CD4-positive, alpha-beta memory T cell (primary cell): ENCODE measurements at regions not wholly inside any gene's neighbourhood (a gene's known extent, or its start where the extent isn't known, plus 50 kb on each side); places are given as distances from the start of the nearest gene placed in this dataset.

Experiments used
- CTCF ChIA-PET: fragments of 350-600 bp; sonication (Branson Sonifier 250); formaldehyde crosslinking; loops from one replicate; lab custom pipeline; 2021; ENCODE audit warnings: inconsistent platforms; ENCODE audit not compliant: partially characterized antibody; lab: Charles Lee
- POLR2A ChIA-PET: fragments of 350-600 bp; sonication (Branson Sonifier 250); formaldehyde crosslinking; loops from one replicate; lab custom pipeline; 2021; ENCODE audit not compliant: partially characterized antibody; lab: Charles Lee
- DNase-seq, 5 donors: peaks; one replicate each; pipeline versions ENCODE4 v3.0.0 to v3.0.0-alpha.2; 2020 to 2022; ENCODE audit warnings: mixed read lengths in 1 of 5
- H3K27ac ChIP-seq: one replicate; pipeline ENCODE4 v1.7.0; 2013; ENCODE audit warnings: low read depth, low read length
- H3K27me3 ChIP-seq: 2 replicates; pipeline ENCODE4 v1.7.0; 2013; ENCODE audit warnings: mild to moderate bottlenecking, low read length, moderate library complexity; ENCODE audit not compliant: insufficient read depth
- H3K36me3 ChIP-seq: 2 replicates; pipeline ENCODE4 v1.7.0; 2013; ENCODE audit warnings: mild to moderate bottlenecking, low read length, moderate library complexity; ENCODE audit not compliant: insufficient read depth
- H3K4me1 ChIP-seq: 2 replicates; pipeline ENCODE4 v1.7.0; 2013; ENCODE audit warnings: mild to moderate bottlenecking, low read length, moderate library complexity; ENCODE audit not compliant: insufficient read depth
- H3K4me3 ChIP-seq, 2 donors: one replicate each; pipeline ENCODE4 v1.7.0; 2013; ENCODE audit warnings: low read length in 2 of 2, mild to moderate bottlenecking in 1 of 2
- H3K9me3 ChIP-seq, 2 donors: one replicate each; pipeline ENCODE4 v1.7.0; 2013; ENCODE audit warnings: low read length in 2 of 2, control low read depth in 1 of 2; ENCODE audit not compliant: control insufficient read depth in 1 of 2
- H3K27ac Mint-ChIP-seq, 7 donors: one replicate each; pipeline ENCODE4 v1.8.0; 2020 to 2021; ENCODE audit warnings: mixed read lengths in 7 of 7, mild to moderate bottlenecking in 6 of 7, inconsistent platforms in 3 of 7, moderate library complexity in 3 of 7
- H3K27me3 Mint-ChIP-seq, 2 donors: one replicate each; pipeline ENCODE4 v1.8.0; 2020 to 2021; ENCODE audit warnings: mixed read lengths in 2 of 2
- H3K36me3 Mint-ChIP-seq, 2 donors: one replicate each; pipeline ENCODE4 v1.8.0; 2020 to 2021; ENCODE audit warnings: mixed read lengths in 2 of 2, inconsistent platforms in 1 of 2, mild to moderate bottlenecking in 1 of 2
- H3K4me1 Mint-ChIP-seq, 4 donors: one replicate each; pipeline ENCODE4 v1.8.0; 2020 to 2021; ENCODE audit warnings: mixed read lengths in 4 of 4, mild to moderate bottlenecking in 1 of 4
- H3K4me3 Mint-ChIP-seq, 8 donors: one replicate each; pipeline ENCODE4 v1.8.0; 2020 to 2021; ENCODE audit warnings: mixed read lengths in 8 of 8, mild to moderate bottlenecking in 7 of 8, moderate library complexity in 6 of 8, inconsistent platforms in 3 of 8
- H3K9me3 Mint-ChIP-seq, 8 donors: one replicate each; pipeline ENCODE4 v1.8.0; 2020 to 2021; ENCODE audit warnings: mixed read lengths in 8 of 8, mild to moderate bottlenecking in 5 of 8, inconsistent platforms in 3 of 8, moderate library complexity in 1 of 8
- intact Hi-C: fragments of 100-400 bp; cut with micrococcal nuclease; formaldehyde crosslinking; loops from one replicate; pipeline ENCODE4 v1.15.1; 2023

DNA sequence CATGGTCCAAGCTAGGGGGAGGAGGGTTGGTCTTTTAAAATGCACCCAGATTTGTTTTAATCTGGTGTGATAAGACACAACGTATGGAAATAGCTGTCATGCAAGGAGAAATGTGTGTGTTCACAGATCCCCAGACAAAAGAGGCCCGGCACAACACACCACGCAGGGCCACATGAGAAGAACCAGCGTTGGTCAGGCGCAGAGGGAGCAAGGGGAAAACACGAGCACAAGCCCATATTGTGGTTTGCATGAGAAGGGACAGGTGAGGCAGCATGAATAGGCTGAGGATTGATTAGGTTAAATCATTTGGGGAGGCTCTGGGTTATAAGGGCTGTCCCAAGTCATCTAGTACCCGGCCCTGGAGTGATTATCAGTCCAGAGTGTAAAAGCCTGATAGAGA is 272.5 kb upstream of the NCKAP5 start:
- POLR2A ChIA-PET = no interaction called here
- H3K36me3 Mint-ChIP-seq = no peaks in the 10 kb centered on the region
- Histone ChIP-seq H3K27ac (no peak overlapping the region), H3K4me1 (no peaks in the 10 kb centered on the region), H3K4me3 (no peak overlapping the region), H3K27me3 (no peaks in the 10 kb centered on the region), H3K9me3 (no peaks in the 10 kb centered on the region), H3K36me3 (no peaks in the 10 kb centered on the region)
- no peak overlapping the region for H3K27ac Mint-ChIP-seq
- no peak overlapping the region for H3K4me3 Mint-ChIP-seq
- H3K9me3 Mint-ChIP-seq = peaks cover 0 to 2% (median 0%) of the 10 kb centered on the region in 8 donors
- CTCF ChIA-PET = no interaction called here
- H3K27me3 Mint-ChIP-seq = peaks cover 2 to 5% of the 10 kb centered on the region in 2 donors
- no peak for DNase-seq
- peaks cover 3 to 7% (median 6%) of the 10 kb centered on the region in 4 donors for H3K4me1 Mint-ChIP-seq
- intact Hi-C loops = no loop called here

GRCh38 chr2:133841900-133842299 is 273.6 kb upstream of the NCKAP5 start:
- no peak overlapping the region for H3K4me3 ChIP-seq
- H3K27ac Mint-ChIP-seq = peak overlapping the region in 1 of 7 donors; percentile 54
- POLR2A ChIA-PET = no interaction called here
- no peaks in the 10 kb centered on the region for H3K4me1 ChIP-seq
- peaks cover 3 to 7% (median 6%) of the 10 kb centered on the region in 4 donors for H3K4me1 Mint-ChIP-seq
- H3K27me3 Mint-ChIP-seq = peaks cover 2 to 7% of the 10 kb centered on the region in 2 donors
- no peak for DNase-seq
- no peaks in the 10 kb centered on the region for H3K36me3 Mint-ChIP-seq
- intact Hi-C loops = no loop called here
- no peak overlapping the region for H3K27ac ChIP-seq
- no peak overlapping the region for H3K4me3 Mint-ChIP-seq
- H3K9me3 Mint-ChIP-seq = peaks cover 0 to 2% (median 0%) of the 10 kb centered on the region in 8 donors
- no peaks in the 10 kb centered on the region for H3K27me3 ChIP-seq
- CTCF ChIA-PET = interaction anchor here (0.6 kb wide), 1 partner anchor 383 kb away, joined by 3 read pairs; no protein-coding TSS in a partner anchor
- H3K9me3 ChIP-seq = no peaks in the 10 kb centered on the region
- H3K36me3 ChIP-seq = no peaks in the 10 kb centered on the region

DNA sequence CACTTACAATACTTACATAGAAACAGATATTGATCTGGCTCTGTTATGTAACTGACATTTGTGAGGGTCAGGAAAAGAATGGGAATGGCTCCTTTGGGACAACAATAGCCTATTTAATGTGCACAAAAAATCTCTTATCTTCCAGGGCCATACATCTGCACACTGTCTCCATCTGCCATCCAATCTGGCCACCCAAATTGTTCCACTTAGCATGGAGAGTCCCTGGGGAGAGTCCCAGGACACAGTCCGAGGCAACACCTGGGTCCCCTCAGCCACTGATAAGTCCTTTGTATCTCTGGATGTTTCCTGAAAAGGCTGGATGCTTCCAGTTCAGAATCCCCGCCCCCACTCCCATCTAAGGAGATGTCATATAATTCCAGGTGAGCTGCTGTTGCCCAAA is 274.2 kb upstream of the NCKAP5 start:
- Mint-ChIP-seq H3K9me3 (peaks cover 0 to 2% (median 0%) of the 10 kb centered on the region in 8 donors), H3K4me1 (peaks cover 3 to 7% (median 6%) of the 10 kb centered on the region in 4 donors), H3K27me3 (peaks cover 2 to 7% of the 10 kb centered on the region in 2 donors), H3K4me3 (no peak overlapping the region), H3K36me3 (no peaks in the 10 kb centered on the region), H3K27ac (peak overlapping the region in 1 of 7 donors; percentile 68)
- Histone ChIP-seq H3K4me3 (no peak overlapping the region), H3K27ac (no peak overlapping the region), H3K9me3 (no peaks in the 10 kb centered on the region), H3K36me3 (no peaks in the 10 kb centered on the region), H3K4me1 (no peaks in the 10 kb centered on the region), H3K27me3 (no peaks in the 10 kb centered on the region)
- ChIA-PET CTCF (interaction anchor here (0.6 to 4.0 kb wide), 4 partner anchors 8 to 382 kb away, joined by 3 to 60 read pairs (median 30); no protein-coding TSS in a partner anchor), POLR2A (no interaction called here)
- intact Hi-C loops = no loop called here
- DNase-seq = no peak

GRCh38 chr2:133843091-133843490 is 274.8 kb upstream of the NCKAP5 start:
- no peak overlapping the region for H3K4me3 ChIP-seq
- Mint-ChIP-seq H3K36me3 (no peaks in the 10 kb centered on the region), H3K27ac (peak overlapping the region in 1 of 7 donors; percentile 1), H3K4me1 (peaks cover 3 to 7% (median 6%) of the 10 kb centered on the region in 4 donors), H3K9me3 (peaks cover 0 to 2% (median 0%) of the 10 kb centered on the region in 8 donors), H3K4me3 (no peak overlapping the region), H3K27me3 (peaks cover 2 to 9% of the 10 kb centered on the region in 2 donors)
- no peaks in the 10 kb centered on the region for H3K27me3 ChIP-seq
- intact Hi-C loops = no loop called here
- no peaks in the 10 kb centered on the region for H3K4me1 ChIP-seq
- H3K36me3 ChIP-seq = no peaks in the 10 kb centered on the region
- ChIA-PET CTCF (interaction anchor here (1.7 to 4.0 kb wide), 9 partner anchors 9 to 1575 kb away, joined by 3 to 60 read pairs (median 11); no protein-coding TSS in a partner anchor), POLR2A (no interaction called here)
- H3K9me3 ChIP-seq = no peaks in the 10 kb centered on the region
- no peak overlapping the region for H3K27ac ChIP-seq
- no peak for DNase-seq

DNA sequence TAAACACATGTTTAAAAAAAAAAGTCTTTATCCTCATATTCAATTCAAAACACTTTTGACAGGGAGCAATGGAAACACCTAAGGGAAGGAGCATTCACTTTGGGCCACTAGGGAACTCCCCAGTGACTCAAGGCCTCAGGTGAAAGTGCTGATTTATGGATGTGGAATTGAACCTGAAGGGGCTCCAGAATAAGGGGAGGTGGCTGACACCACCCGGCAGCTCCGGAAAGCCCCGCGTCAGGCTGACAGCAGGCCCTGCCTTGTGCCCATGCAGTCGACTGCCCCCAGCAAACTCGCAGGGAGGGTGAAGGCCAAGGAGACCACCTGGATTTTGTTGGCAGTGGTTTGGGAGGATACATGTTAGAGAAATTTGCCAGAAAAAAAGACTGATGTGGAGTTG is 275.3 kb upstream of the NCKAP5 start:
- Histone ChIP-seq H3K4me3 (no peak overlapping the region), H3K4me1 (no peaks in the 10 kb centered on the region), H3K27me3 (no peaks in the 10 kb centered on the region), H3K9me3 (no peaks in the 10 kb centered on the region), H3K27ac (no peak overlapping the region), H3K36me3 (no peaks in the 10 kb centered on the region)
- Mint-ChIP-seq H3K4me3 (no peak overlapping the region), H3K4me1 (peaks cover 3 to 7% (median 6%) of the 10 kb centered on the region in 4 donors), H3K9me3 (peaks cover 0 to 2% (median 0%) of the 10 kb centered on the region in 8 donors), H3K36me3 (no peaks in the 10 kb centered on the region), H3K27me3 (peaks cover 2 to 9% of the 10 kb centered on the region in 2 donors), H3K27ac (peak overlapping the region in 1 of 7 donors; percentile 72)
- ChIA-PET CTCF (interaction anchor here (1.1 to 4.0 kb wide), 11 partner anchors 9 to 1575 kb away, joined by 3 to 60 read pairs (median 11); no protein-coding TSS in a partner anchor), POLR2A (interaction anchor here (0.6 kb wide), 1 partner anchor 13 kb away, joined by 4 read pairs; no protein-coding TSS in a partner anchor)
- DNase-seq = no peak
- intact Hi-C loops = no loop called here

DNA sequence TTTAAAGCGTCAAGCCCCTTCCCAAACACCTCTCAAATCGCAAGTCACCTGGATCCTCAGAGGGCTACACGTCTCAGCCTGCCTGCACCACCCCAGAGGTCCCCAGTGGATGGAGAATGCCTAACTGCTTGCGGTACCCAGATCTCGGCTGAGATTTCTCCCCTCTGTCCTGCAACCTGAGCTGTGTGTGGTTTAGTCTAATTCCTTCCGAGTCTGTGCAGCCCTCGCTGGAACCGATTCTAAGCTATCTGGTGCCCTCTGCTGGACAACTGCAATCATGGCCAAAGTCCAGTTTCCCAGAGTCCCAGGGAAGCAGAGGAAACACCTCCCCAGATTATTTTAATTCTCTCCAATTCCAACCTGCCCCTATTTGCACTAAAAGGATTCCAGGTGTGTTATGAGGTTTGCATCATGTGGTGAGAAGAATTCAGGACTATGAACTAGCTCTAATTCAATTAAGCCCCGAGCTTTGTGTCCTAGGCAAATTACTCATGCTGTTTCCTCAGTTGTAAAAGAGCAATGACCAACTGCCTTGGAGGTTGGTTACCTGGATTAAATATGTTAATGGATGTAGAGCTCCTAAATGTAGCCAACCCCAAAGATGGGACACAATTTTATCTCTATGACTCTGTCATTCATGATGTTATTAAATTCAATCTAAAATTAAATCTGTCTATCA is 276.1 kb upstream of the NCKAP5 start:
- no peak overlapping the region for H3K4me3 Mint-ChIP-seq
- H3K27me3 ChIP-seq = no peaks in the 10 kb centered on the region
- H3K27me3 Mint-ChIP-seq = peaks cover 2 to 9% of the 10 kb centered on the region in 2 donors
- H3K4me1 Mint-ChIP-seq = peaks cover 3 to 7% (median 6%) of the 10 kb centered on the region in 4 donors
- ChIA-PET CTCF (interaction anchor here (0.7 to 4.0 kb wide), 21 partner anchors 8 to 1576 kb away, joined by 3 to 60 read pairs (median 4); no protein-coding TSS in a partner anchor), POLR2A (interaction anchor here (0.6 kb wide), 1 partner anchor 12 kb away, joined by 4 read pairs; no protein-coding TSS in a partner anchor)
- H3K4me3 ChIP-seq = no peak overlapping the region
- no peaks in the 10 kb centered on the region for H3K9me3 ChIP-seq
- intact Hi-C loops = no loop called here
- H3K9me3 Mint-ChIP-seq = peaks cover 0 to 2% (median 0%) of the 10 kb centered on the region in 8 donors
- no peaks in the 10 kb centered on the region for H3K36me3 ChIP-seq
- H3K27ac Mint-ChIP-seq = peak overlapping the region in 2 of 7 donors; percentile 13 to 33
- no peaks in the 10 kb centered on the region for H3K36me3 Mint-ChIP-seq
- peak in 4 of 5 donors; percentile 38 to 51 (median 42) for DNase-seq
- H3K27ac ChIP-seq = no peak overlapping the region
- H3K4me1 ChIP-seq = no peaks in the 10 kb centered on the region

DNA sequence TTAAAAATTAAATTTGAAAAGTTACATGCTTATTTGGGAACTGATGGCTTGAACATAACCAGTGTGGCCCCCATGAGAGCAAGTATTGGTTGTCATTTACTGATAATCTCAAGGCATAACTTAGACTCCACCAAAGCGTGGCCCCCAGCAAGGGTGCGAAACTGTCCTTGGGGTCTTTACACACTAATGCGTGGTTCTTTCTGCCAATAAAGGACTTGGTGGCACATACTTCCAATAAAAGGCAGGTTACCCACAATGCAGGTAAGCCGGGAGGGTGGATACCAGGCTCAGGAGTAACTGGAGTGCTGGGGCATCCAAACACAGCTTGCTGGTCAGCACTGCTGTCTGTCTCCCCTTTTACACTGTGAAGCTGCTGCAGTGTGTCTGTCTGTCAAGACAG is 278.2 kb upstream of the NCKAP5 start:
- Mint-ChIP-seq H3K27me3 (peaks cover 6 to 9% of the 10 kb centered on the region in 2 donors), H3K36me3 (no peaks in the 10 kb centered on the region), H3K4me3 (no peak overlapping the region), H3K27ac (no peak overlapping the region), H3K4me1 (peaks cover 3 to 7% (median 6%) of the 10 kb centered on the region in 4 donors), H3K9me3 (peaks cover 0 to 2% (median 0%) of the 10 kb centered on the region in 8 donors)
- Histone ChIP-seq H3K4me3 (no peak overlapping the region), H3K9me3 (no peaks in the 10 kb centered on the region), H3K4me1 (no peaks in the 10 kb centered on the region), H3K27ac (no peak overlapping the region), H3K27me3 (no peaks in the 10 kb centered on the region), H3K36me3 (no peaks in the 10 kb centered on the region)
- DNase-seq = no peak
- ChIA-PET CTCF (no interaction called here), POLR2A (no interaction called here)
- intact Hi-C loops = no loop called here
